NCI-H446 (cell line): ENCODE measurements at regions not wholly inside any gene's neighbourhood (a gene's known extent, or its start where the extent isn't known, plus 50 kb on each side); places are given as distances from the start of the nearest gene placed in this dataset.

Experiments
- DNase-seq, 2 experiments: peaks; one replicate each; lab custom pipeline; 2025; lab: John Stamatoyannopoulos, UW

DNA sequence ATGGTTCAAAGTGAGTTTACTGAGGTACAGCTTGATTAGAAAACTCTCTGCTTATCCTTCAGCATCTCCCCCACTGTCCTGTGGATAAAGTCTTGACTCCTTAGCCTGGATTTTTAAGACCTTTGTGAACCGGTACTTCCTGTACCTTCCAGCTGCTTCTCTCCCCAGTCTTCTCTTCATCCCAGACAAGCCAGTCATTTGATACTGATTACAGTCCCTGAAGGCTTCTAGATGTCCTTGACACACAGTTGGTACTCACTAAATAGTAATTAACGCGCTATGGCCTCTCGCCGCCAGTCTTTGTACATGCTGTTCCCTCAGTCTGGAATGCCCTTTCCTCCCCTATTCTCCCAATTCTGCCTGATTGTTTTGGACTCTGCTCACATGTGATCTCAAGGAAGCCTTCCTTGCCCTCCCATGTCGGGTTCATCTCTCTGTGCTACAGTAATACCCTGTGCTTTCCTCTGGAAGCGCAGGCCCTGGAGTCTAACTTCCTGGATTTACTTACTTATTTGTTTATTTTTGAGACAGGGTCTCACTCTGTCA, 50.6 kb upstream of the PTGR2 start:
- DNase-seq: no peak

DNA sequence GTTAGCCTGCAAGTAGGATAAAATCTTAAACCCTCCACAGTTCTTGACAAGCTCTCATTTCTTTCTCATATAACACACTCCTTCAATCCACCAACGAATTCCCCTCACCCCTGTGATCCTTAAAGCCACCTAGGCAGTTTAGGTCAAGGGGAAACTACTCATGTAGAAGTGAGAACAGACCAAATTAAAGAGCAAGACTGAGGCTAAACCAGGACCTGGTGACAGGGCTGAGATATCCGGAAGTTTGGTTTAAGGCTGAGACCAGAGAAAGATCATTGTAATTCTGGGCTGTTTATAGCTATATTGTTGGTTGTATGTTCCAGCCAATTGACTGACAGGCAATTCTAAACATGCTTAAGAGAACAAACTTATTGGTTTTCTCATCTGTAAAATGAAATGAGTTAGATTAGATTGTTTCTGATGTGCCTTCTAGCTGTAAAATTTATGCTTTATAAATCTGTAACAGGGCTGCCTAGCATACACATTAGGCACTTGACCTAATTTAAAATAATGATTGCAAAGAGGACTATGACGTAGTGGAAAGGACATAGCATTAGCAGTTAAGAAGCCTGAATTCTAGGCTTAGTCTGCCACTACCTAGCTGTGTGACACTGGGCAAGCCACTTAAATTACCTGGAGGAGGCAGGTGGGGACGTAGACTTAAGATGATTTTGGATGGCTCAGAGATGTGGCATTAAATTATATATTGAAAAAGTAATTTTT, 53.9 kb upstream of the PTGR2 start:
- no peak for DNase-seq

DNA sequence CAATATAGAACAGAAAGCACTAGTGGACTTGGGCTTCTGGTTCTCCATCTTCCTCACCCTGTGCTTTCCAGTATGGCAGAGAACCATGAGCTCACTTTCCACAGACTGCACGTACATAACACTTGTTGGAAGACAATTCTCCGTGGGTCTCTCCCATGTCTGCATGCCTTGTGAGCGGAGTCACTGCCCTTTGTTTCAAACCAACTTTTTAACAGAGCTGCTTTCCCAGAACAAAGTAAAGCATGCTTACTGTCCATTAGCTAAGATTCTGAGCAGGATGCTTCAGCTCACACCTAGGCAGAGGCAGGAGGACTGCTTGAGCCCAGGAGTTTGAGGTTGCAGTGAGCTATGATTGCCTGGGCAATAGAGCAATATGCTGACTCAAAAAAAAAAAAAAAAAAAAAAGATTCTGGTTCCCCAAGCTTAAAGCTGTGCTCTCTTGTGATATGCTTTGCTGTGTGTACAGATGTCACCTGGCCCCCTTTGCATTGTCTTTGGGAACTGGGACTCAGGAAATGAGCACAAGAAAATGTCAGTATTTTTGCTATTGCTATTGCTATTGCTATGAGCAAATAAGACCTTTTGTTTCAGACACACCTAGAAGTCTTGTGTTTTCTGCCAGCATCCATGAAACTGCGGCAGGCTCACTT, 54.6 kb upstream of the PTGR2 start:
- no peak for DNase-seq

GRCh38 chr14:73796415-73796814, 55.2 kb upstream of the PTGR2 start:
- DNase-seq: no peak

- no peak for DNase-seq
Measured at GRCh38 chr14:73795974-73796373, 55.7 kb upstream of the PTGR2 start.

DNA sequence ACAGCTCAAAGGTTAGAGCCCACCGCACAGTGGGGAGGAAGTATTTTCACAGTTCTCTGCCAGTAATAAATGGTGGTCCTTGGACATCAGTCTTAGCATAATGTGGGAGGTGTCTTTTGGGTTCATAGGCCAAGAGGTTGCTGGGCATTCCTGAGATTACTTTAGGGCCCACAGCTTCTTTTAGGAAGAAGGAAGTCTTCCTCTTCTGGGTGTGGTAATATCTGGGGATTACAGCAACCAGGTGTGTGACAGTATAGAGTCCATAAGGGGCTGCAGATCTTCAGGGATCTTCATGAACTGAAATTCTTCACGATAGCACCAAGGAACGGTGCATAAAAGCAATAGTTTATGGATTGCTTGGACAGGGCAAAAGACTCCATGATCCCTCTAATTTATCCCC, 56.2 kb upstream of the PTGR2 start:
- DNase-seq: no peak

DNA sequence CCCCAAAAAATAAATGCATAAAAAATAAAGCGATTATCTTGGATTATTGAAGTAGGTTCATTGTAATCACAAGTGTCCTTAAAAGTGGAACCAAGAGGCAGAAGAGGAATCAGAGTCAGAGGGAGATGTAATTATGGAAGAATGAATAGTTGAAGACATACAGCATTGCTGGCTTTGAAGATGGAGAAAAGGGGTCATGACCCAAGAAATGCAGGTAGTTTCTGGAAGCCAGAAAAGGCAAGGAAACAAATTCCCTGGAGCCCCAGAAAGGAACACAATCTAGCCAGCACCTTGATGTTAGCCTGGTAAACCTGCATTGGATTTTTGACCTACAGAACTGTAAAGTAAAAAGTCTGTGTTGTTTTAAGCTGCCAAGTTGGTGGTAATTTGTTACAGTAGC, 57.5 kb upstream of the PTGR2 start:
- DNase-seq: no peak

DNA sequence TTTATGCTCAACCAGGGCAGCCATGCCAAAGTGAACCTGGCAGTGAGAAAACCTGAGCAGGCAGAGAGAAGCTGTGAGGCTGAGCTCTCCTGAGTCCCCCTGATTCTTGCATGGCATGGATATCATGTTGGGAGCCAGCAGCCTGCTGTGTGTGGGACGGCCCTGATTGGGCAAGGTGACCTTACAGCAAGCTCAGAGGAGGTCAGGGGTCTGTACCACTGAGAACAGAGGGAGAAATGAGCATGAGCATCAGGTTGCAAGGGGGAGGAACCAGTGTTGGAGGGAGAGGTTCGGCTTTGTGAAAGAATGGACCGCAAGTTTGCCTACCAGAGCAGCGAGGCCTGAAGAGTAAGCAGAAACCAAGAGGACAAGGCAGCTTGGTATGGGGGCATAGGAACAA, 59.1 kb upstream of the PTGR2 start:
- DNase-seq: no peak

DNA sequence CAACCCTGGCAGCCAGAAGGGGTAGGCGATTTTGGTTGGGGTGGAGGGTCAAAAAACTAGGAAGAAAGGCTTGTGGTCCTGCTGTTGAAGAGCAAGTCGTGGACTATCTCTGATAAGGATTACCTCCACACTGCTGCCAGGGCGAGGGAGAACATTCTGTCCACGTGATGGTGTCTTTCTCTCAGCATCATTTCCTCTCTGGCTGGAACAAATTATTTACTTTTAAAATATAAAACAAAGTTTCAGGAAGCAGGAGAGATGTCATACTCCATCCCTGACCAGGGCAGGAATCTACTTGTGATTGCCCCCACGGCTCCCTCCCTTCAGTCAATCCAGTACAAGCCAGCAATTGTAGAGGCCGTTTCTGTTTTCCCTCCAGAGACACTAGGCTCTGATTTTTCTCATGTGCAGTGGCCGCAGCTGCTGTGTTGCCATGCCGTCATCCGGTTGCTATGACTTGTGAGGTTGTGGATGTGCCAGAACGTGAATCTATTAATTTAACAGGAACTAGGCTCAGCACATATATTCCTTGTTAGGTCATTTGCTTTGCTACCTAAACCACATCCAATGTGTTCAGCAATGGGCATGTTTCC, 61.5 kb upstream of the PTGR2 start:
- DNase-seq: no peak

GRCh38 chr14:73788701-73789551, 62.7 kb upstream of the PTGR2 start:
- no peak for DNase-seq

DNA sequence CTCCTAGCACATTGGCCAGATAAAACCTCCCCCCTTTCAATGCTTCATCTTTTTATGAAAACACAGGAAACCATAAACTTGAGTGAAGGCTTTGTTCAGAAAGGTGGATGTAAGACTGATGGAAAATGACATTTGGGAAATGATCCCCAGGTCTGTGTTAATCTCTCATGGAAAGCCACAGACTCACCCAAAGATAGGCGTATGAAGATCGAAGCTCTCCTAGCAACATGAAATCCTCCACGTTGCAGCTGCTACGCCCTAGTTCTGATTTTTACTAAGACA, 63.4 kb upstream of the PTGR2 start:
- no peak for DNase-seq

GRCh38 chr14:73787486-73788316, 63.9 kb upstream of the PTGR2 start:
- no peak for DNase-seq

DNA sequence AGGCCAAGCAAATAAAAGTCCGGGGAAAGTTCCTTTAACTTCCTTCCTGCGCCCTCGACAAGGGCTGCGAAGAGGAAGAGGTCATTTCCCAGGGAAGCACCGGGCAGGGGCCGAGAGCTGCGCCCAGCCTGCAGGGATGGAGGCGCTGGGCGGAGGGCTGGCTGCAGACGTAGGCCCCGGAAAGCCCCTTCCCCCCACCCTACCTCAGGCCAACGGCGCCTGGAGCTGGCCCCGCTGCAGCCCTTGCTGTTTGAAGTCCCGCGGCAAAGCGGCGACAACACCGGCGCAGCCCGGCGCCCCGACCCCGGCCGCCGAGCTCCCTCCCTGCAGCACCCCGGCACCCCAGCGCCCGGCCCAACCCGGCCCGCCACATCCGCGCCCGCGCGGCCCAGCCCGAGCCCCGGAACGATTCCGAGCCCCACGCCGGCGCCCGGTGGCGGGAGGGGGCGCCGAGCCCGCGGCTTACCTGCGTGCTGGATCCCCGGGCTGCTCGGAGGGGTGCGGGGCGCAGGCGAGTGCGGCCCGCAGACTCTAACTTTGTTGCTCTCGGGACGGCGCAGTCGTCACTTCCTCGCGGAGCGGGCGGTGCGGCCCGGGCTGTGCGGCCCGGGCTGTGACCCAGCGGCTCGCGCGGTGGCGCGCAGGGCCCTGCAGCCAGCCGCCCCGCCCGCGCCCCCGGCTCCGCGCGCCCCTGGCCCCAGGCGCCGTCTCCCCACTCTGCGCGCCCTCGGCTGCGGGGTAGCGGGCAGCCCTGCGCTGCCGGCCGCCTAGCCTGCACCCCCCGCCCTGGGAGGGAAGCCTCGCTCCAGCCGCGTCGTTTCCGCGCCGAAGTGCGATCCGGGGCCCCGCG, 64.8 kb upstream of the PTGR2 start:
- peak in 1 of 2 experiments; percentile 35 for DNase-seq

- DNase-seq: no peak
Measured at GRCh38 chr14:73785834-73786635, 65.6 kb upstream of the PTGR2 start.

DNA sequence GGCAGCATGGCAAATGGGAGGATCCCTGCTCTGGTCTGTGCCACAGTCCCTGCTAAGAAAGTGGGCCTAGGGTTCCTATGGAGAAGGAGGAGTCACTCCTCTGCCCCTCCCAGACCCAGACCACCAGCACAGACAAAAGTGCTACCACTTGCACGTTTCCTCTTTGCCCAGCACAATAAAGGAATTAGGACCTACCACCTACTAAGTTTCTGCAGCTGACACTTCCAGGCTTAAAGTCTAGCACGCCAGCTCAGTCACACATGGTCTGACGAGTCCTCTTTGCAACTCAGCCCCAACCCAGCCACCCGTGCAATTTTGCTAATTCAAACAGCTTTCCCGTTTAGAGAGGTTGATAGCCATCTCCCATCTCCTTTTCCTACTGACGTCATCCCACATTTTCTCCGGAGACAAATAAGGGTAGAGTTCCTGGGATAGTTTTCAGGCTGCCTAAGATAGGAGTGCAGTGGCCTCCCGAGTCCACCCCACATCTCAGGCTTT, 66.2 kb upstream of the PTGR2 start:
- DNase-seq: peak in 1 of 2 experiments; percentile 5

- no peak for DNase-seq
Measured at GRCh38 chr14:73784988-73785313, 66.7 kb upstream of the PTGR2 start.

- no peak for DNase-seq
Measured at GRCh38 chr14:73784181-73784987, 67.2 kb upstream of the PTGR2 start.

DNA sequence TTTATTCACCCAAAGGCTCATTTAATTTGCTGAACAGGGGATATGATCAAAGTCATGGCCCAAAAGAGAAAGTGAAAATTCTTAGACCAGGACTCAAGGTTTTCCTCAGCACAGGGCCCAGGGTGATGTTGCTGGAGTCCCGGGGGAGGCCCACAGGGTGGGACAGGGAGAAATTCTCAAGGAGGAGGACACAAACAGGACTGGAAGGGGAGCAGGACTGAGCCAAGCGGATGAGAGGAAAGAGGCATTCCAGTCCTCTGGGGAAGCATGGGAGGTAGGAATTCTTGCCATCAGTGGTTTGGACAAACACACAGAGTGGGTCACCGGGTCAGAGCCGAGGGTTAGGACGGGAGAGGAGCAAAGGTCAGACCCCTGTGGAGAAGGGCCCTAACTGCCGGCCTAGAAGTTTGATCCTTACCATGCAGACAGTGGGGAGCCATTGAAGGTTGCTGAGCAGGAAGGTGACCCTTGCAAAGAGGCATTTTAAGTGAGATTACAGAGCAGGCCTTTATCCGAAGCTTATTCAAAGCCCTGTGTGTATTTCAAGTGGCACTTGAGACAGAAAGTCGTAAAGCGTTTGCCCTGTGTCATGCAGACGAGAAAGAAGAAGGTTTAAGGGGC, 68.4 kb upstream of the PTGR2 start:
- DNase-seq: no peak
